Colon (tissue), 2 donors: ENCODE measurements at regions not wholly inside any gene's neighbourhood (a gene's known extent, or its start where the extent isn't known, plus 50 kb on each side); places are given as distances from the start of the nearest gene placed in this dataset.
"Not testable (repeated sequence)": the region's sequence is repeated elsewhere in the genome, so short reads cannot be mapped to it uniquely, and the experiment has no call there.

Experiments used
- FAIRE-seq: peaks from 2 replicates; lab custom pipeline; 2012; peaks lifted over from hg19 to GRCh38; lab: Jason Lieb, UNC
- donor health status: control.
- donor health status: control.

GRCh38 chr2:144010096-144010836 lies 509.7 kb downstream of the ZEB2 start:
- no peak for FAIRE-seq

- no peak for FAIRE-seq
Observed at GRCh38 chr2:144006139-144006538, 513.8 kb downstream of the ZEB2 start.

DNA sequence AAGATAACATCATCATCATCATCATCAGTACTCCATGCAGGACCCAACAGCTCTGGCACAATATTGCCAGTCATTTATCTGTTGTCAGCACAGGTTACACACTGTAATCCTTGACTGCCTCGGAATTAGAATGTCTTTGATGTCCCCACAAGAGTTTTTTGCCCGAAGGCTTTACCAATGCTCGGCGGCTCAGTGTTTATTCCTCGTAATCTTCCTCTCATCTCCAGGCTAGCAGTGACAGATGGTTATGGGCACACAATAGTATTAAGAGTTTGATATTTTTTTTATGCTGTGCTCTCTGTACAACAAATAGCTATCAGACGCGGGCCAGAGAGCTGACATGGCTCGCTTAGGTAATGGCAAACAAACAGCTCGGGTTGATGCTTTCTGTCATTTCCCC lies 515.2 kb downstream of the ZEB2 start:
- no peak for FAIRE-seq

DNA sequence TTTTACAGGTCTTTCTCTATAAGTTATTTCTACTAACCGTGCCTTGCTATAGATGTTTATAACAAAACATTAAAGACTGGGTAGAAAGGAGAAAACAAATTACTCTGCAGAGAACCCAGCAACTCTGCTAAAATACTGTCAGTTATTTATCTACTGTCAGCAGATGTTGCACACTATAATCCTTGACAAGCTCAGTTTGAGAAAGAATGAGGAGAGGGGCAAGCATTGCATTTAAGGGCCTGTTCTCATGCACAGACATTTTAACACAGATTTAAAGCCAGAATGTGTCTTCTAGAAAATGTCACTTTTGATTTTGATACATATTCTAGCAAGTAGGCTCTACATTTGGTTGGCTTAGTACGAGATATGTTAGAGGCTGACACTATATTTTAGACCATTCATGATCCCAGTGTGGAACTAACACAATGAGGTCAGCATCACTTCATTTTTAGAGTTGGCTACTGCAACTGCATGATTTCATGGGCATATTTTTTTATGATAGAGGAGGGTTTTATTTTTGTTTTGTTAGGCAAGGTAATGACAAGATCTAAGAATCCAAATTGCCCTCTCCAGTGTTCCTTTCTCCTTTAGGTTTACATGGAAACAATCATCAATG lies 516.4 kb downstream of the ZEB2 start:
- FAIRE-seq = no peak

- no peak for FAIRE-seq
Observed at GRCh38 chr2:143996974-143997373, 522.9 kb downstream of the ZEB2 start.

- FAIRE-seq = no peak
Observed at GRCh38 chr2:143994961-143995360, 525.0 kb downstream of the ZEB2 start.

DNA sequence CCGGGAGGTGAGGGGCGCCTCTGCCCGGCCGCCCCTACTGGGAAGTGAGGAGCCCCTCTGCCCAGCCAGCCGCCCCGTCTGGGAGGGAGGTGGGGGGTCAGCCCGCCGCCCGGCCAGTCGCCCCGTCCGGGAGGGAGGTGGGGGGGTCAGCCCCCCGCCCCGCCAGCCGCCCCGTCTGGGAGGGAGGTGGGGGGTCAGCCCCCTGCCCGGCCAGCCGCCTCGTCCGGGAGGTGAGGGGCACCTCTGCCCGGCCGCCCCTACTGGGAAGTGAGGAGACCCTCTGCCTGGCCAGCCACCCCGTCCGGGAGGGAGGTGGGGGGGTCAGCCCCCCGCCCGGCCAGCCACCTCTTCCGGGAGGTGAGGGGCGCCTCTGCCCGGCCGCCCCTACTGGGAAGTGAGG lies 528.3 kb downstream of the ZEB2 start:
- not testable (repeated sequence) for FAIRE-seq

DNA sequence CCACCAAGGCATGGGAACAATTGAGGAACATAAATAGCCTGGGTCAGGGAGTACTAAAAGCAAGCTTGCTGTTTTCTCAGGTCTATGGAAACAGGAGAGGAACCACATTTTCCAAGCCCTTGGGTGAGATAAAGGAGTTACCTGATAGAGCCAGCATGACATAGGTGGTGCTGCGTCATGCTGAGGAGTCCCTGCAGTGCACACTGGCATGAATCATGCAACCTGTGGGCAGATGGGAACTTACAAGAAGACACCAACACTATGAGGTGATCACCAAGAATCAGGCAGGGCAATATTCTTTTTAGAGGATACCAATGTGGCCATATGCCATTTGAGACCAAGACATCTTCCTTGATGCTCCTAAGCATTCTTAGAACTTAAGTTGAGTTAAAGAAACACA lies 531.8 kb downstream of the ZEB2 start:
- FAIRE-seq = no peak

GRCh38 chr2:143981428-143981827 lies 538.5 kb downstream of the ZEB2 start:
- no peak for FAIRE-seq

- no peak for FAIRE-seq
Observed at GRCh38 chr2:143977356-143977755, 542.6 kb downstream of the ZEB2 start.

DNA sequence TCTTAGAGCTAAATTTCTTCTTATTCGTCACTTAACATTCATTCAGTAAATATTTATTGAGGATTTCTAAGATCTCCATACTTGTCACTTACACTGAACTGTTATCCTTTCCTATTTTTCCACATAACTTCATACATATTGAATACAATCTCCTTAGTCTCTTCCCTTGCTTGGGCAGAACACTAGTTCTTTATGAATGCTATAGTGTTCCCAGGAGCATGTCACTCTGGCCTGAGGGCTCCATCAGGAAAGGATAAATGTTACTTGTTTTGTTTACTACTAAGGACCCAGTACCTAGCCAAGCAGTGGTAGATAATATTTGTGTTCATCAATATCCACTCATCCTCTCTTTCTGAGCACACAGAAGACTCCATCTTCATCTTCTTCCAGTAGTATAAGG lies 544.7 kb downstream of the ZEB2 start:
- FAIRE-seq = no peak

- FAIRE-seq = no peak
Observed at GRCh38 chr2:143974262-143974661, 545.7 kb downstream of the ZEB2 start.

DNA sequence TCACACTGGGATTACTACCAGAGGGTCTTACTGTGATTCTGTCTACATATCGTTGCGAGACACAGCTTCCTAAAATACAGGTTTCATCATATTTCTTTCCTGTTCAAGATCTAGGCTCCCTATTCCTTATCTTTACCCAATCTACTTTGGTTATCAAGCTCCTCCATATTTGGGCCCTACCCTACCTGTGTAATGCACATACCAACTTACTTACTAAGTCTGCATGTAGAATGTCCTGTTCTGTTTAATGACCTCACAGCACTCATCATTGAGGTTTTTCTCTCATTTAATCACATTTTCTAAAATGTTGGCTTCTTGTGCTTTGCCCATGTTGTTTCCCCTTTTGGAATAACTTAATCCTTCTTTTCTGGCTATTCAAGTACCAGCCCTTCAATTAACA lies 551.1 kb downstream of the ZEB2 start:
- no peak for FAIRE-seq

DNA sequence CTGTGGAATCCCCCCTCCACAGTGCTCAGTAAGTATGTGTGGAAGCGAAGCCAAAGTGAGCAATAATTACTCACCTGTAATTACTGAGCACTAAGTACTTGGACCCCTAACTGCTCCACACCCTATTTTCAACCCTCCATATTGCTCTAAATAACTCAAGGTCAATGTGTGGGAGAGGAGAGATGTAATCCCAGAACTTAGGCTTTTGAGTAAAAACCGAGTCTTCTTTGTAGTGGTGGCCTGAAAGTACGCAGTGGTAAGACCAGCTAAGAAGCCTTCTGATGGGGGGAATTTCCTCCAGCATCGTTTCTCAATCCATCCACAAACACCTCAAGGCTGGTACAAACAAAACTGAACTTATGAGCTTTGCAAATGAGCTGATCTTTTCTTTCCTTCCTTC lies 551.6 kb downstream of the ZEB2 start:
- no peak for FAIRE-seq

DNA sequence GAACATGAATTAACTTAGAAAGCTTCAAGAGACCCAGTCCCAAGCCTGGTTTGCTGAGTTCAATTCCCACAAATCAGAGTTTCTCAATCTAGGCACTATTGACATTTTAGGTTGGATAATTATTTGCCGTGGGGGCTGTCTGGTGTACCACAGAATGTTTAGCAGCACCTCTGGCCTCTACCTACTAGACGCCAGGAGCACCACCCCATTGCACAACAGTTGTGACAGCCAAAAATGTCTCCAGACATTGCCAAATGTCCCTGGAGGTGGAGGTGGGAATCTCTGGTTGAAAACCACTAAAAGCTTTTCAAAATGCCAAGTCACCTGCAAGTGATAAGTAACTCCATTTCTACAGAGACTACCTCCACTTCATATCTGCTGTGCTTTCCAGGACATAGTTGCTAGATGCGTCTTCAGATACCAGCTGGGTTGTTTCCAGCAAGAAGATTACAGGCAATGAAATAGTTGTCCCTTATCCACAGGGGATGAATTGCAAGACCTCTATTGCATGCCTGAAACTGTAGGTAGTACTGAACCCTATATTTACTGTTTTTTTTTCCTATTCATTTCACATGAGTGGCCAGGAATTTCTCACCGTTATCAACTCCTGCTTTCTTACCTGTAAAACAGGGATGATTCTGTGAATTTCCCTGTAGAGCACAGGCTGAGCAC lies 554.3 kb downstream of the ZEB2 start:
- no peak for FAIRE-seq

DNA sequence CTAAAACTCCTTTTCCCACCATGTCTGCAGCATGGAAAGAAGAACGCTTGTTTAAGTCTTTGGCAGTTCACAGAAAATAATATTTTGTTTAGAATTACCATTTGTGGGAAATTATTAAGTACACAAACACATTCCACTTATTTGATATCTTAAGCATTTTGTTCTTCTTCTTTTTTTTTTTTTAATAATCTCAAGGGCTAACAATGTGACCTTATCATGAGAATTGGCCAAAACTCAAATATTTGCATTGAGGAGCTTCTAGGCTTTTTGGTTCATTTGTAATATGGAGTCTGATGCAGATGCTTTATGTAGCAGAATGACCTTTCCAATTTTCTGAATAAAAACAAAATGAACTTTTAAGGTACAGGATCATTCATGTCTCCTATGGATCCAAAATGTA lies 555.0 kb downstream of the ZEB2 start:
- FAIRE-seq = no peak

DNA sequence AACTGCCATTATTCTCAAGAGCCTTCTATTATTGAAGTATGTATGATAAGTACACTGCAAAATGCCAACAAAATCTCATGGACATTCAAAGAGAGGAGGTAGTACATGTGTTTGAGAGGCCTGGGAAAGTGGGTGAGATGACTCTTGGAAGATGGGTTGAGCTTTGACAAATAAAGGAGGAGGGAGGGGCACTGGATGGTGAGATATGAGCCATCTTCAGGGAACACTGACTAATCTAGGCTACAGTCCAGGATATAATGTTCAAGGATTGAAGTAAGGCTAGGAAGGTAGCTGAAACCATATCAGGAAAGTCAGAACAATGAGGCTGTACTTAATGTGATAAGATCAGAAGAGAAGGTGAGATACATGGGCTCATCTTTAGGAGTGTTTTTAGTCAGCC lies 559.7 kb downstream of the ZEB2 start:
- FAIRE-seq = no peak

DNA sequence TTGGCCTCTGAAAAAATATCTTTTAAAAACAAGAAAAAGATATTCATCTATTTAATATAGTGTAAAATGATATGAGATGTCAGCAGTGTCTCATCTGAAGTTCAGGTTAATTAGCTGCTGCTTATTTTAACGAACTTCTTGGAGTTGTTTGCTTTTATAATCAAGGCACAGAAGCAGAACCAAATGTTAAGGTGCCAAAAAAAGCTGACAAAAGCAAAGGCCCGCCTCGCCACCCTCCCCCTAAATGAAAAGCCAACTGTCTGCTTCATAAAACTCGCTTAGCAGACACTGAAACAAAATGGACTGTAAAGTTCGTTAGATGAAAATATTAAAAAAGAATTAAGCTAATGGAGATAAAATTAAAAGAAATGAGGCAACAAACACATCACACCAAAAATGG lies 562.6 kb downstream of the ZEB2 start:
- FAIRE-seq = no peak

GRCh38 chr2:143955401-143956065 lies 564.4 kb downstream of the ZEB2 start:
- no peak for FAIRE-seq

DNA sequence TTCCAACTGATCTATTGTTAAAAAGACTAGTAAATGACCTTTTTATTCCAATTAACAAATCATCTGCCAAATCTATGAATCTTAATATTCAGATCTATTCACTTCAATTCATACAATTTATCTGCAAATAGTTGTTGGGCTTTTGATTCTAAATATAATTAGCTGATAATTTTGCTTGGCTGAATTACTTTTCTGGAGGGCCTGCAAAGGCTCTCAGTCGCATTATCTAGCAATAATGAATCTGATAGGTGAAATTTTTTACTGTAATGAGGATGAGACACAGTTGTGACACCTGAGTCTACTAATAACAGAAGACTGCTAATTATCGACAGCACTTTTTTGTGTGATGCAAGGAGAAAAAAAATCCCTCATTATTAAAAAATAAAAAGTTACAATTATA lies 565.1 kb downstream of the ZEB2 start:
- FAIRE-seq = no peak

- peak; percentile 28 for FAIRE-seq
Observed at GRCh38 chr2:143954186-143954585, 565.7 kb downstream of the ZEB2 start.

DNA sequence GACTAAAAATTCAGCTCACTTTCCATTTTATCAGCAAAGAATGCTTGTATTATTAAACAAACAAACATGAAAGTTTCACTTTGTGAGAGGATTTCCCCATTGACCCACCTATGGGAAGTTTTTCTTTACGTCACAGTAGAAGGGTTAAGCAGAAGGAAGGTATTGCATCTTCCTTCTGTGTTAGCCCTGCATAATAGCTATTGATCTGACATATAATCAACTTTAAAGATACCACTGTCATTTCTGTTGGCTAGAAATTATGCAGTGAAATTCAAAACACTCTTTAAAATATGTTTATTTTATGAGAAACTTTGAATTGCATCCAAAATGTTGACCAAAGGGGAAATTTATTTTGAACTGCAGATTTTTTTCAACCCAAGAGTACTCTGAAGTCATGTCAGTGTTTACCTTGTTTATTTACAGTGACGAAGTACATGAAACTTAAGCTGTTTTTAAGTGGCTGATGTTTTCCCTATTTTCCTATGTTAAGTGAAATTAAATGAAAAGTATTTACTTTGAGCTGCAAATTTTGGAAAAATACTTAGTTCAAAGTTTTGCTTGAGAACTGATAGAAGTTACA lies 566.4 kb downstream of the ZEB2 start:
- no peak for FAIRE-seq

DNA sequence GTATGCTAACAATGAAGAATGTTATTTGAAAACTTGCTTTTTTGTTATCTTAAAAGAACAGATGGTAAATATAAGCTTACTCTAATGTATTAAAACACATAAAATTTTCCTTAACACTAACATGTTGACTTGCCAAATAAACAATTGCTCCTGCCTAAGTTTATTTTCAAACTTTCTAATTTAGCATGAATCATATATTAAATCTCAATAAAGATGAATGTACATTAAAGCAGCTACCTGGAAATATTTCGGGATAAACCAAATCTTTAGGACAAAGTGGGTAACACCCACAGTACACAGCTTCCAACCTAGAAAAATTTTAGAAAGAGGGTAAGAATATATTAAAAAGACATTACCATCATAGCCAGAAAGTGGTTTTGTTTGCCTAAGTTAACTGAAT lies 567.4 kb downstream of the ZEB2 start:
- no peak for FAIRE-seq
